ENCODE measurements at regions not wholly inside any gene's neighbourhood (a gene's known extent, or its start where the extent isn't known, plus 50 kb on each side); places are given as distances from the start of the nearest gene placed in this dataset.

DNA sequence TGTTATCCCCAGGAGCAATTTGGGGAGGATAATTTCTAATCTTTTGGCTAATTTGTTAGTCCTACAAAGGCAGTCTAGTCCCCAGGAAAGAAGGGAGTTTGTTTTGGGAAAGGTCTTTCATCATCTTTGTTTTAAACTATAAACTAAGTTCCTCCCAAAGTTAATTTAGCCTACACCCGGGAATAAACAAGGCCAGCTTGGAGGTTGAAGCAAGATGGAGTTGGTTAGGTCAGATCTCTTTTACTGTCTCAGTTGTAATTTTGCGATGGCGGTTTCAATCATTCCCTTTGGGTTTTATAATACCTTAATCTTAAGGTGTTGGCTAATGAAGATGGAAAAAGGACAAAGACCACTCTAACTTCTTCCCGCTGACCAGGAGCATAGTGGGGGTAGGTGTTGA lies 166.4 kb upstream of the NAMPT start:
- no peaks in the 10 kb centered on the region for H3K27me3 ChIP-seq
- TF ChIP-seq EP300 (IDR thresholded peaks at IDR 0.05), result no peak
- no peak for TF ChIP-seq POLR2A (IDR thresholded peaks at IDR 0.05)
- no peak for TF ChIP-seq POLR2AphosphoS5 (IDR thresholded peaks at IDR 0.05)
- TF ChIP-seq, protein P1, sequence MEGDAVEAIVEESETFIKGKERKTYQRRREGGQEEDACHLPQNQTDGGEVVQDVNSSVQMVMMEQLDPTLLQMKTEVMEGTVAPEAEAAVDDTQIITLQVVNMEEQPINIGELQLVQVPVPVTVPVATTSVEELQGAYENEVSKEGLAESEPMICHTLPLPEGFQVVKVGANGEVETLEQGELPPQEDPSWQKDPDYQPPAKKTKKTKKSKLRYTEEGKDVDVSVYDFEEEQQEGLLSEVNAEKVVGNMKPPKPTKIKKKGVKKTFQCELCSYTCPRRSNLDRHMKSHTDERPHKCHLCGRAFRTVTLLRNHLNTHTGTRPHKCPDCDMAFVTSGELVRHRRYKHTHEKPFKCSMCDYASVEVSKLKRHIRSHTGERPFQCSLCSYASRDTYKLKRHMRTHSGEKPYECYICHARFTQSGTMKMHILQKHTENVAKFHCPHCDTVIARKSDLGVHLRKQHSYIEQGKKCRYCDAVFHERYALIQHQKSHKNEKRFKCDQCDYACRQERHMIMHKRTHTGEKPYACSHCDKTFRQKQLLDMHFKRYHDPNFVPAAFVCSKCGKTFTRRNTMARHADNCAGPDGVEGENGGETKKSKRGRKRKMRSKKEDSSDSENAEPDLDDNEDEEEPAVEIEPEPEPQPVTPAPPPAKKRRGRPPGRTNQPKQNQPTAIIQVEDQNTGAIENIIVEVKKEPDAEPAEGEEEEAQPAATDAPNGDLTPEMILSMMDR (IDR thresholded peaks at IDR 0.05), result no peak
- peaks cover 0 to 3% (median 0%) of the 10 kb centered on the region in 3 donors for H3K9me3 ChIP-seq
- no peaks in the 10 kb centered on the region for H3K36me3 ChIP-seq
- H3K4me3 ChIP-seq, result no peak overlapping the region
- ATAC-seq, result no peak
- 85 to 93% methylated on average over 4 of the region's 4 CpGs for WGBS, 2 donors (ENCODE audit: low coverage in 1 of 2)
- no peak overlapping the region for H3K27ac ChIP-seq
- no peaks in the 10 kb centered on the region for H3K4me1 ChIP-seq

DNA sequence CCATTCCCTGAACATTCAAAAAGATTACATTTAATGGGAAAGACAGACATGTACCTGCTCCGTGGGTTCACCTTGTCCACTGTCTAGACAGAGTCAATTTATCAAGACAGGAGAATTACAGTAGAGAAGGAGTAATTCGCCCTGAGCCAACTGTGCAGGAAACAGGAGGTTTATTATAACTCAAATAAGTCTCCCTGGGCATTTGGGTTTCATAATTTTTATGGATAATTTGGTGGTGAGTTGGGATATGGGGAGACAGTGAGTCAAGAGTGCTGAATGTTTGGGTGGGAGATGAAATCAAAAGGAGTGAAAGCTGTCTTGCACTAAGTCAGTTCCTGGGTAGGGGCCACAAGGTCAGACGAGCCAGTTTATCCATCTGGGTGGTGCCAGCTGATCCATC lies 165.9 kb upstream of the NAMPT start:
- Histone ChIP-seq H3K27ac (no peak overlapping the region), H3K27me3 (no peaks in the 10 kb centered on the region), H3K36me3 (no peaks in the 10 kb centered on the region), H3K4me3 (no peak overlapping the region), H3K9me3 (peaks cover 0 to 3% (median 0%) of the 10 kb centered on the region in 3 donors), H3K4me1 (no peaks in the 10 kb centered on the region)
- TF ChIP-seq, protein P1 (IDR thresholded peaks at IDR 0.05), result no peak
- no peak for TF ChIP-seq POLR2AphosphoS5 (IDR thresholded peaks at IDR 0.05)
- no peak for TF ChIP-seq POLR2A (IDR thresholded peaks at IDR 0.05)
- TF ChIP-seq EP300 (IDR thresholded peaks at IDR 0.05), result no peak
- ATAC-seq, result no peak
- 70 to 72% methylated on average over 3 of the region's 3 CpGs for WGBS, 2 donors (ENCODE audit: low coverage in 1 of 2)

DNA sequence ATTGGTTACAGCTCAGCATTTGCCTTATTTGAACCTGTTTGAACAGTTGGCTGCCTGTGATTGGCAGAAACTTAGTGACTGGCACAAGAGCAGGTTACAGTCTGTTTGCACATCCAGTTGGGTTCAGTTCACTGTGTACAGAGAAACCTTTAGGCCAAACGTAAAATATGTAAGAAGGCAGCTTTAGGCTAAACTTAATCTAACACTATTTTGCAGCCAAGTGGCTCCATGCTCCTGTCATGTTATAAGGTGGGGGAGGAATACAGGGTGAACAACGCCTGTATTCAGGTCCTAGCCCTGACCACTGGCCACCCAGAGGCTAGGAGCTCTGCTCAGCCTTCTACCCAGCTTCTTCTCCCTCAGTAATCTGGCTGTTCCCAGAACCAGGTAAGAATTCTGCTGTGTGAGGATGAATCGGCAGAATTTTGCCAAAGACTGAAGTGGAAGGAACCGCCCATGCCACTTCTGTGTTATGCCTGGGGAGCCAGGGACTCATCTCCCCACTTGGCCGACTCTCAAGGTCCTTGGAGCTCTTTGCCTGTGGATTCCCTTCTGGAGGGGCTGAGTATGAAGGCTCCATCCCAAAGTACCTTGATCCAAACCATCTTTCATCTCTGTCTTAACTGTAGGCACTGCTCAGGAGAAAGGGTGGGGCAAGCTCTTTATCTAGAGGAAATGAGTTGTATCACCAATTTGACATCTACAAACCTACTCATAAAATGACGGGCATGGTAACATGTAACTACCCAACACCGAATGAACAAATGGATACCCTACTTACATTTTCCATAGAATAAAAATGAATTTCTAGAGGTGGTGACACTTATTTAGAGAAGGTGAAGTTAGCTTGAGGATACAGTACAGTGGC lies 164.4 kb upstream of the NAMPT start:
- Histone ChIP-seq H3K27me3 (no peaks in the 10 kb centered on the region), H3K27ac (no peak overlapping the region), H3K4me1 (no peaks in the 10 kb centered on the region), H3K9me3 (peaks cover 0 to 3% (median 0%) of the 10 kb centered on the region in 3 donors), H3K36me3 (no peaks in the 10 kb centered on the region), H3K4me3 (no peak overlapping the region)
- WGBS, 2 donors (ENCODE audit: low coverage in 1 of 2), result 73 to 98% methylated on average over 5 to 6 of the region's 7 CpGs
- TF ChIP-seq POLR2AphosphoS5 (IDR thresholded peaks at IDR 0.05) (no peak), POLR2A (IDR thresholded peaks at IDR 0.05) (no peak), EP300 (IDR thresholded peaks at IDR 0.05) (no peak)
- TF ChIP-seq, protein P1 (IDR thresholded peaks at IDR 0.05), result no peak
- no peak for ATAC-seq

DNA sequence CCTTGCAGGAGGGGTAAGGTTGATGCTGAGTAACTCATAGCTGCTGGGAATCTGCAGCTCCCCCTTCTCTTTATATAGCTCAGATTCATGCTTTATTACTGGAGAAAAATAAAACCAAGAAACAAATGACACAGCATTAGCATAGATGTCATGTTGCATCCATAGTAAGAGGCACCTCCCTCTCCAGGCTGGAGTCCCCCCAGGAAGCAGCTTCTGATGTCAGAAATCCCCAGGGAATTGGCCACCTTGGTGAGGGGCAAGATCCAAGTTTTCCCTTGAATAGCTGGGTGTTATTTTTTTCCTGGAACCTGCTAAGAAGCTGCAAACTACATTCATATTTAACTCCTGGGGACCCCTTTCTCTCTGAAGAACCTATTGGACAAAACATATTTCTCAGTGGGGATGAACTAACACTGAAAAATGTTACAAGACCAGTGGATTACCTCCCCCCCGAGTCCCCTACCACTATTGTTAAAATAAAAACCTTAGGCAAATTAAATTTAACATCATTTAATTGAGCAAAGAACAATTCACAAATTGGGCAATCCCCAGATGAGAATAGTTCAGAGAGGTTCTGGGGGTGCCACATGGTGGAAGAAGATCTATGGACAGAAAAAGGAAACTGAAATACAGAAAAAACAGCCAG lies 163.7 kb upstream of the NAMPT start:
- H3K36me3 ChIP-seq, result no peaks in the 10 kb centered on the region
- ATAC-seq, result no peak
- WGBS, 2 donors (ENCODE audit: low coverage in 1 of 2), result 0 to 80% methylated on average over 1 of the region's 1 CpG
- no peak overlapping the region for H3K27ac ChIP-seq
- H3K4me3 ChIP-seq, result no peak overlapping the region
- no peaks in the 10 kb centered on the region for H3K4me1 ChIP-seq
- H3K9me3 ChIP-seq, result peaks cover 0 to 3% (median 0%) of the 10 kb centered on the region in 3 donors
- TF ChIP-seq, protein P1 (IDR thresholded peaks at IDR 0.05), result no peak
- no peak for TF ChIP-seq EP300 (IDR thresholded peaks at IDR 0.05)
- no peak for TF ChIP-seq POLR2A (IDR thresholded peaks at IDR 0.05)
- TF ChIP-seq POLR2AphosphoS5 (IDR thresholded peaks at IDR 0.05), result no peak
- no peaks in the 10 kb centered on the region for H3K27me3 ChIP-seq
